Mesenchymal stem cell (in vitro differentiated cells and primary cell): ENCODE measurements at regions not wholly inside any gene's neighbourhood (a gene's known extent, or its start where the extent isn't known, plus 50 kb on each side); places are given as distances from the start of the nearest gene placed in this dataset.

Experiments
- DNase-seq: peaks from one replicate; pipeline ENCODE4 v3.0.0-alpha.2; 2013
- H2AFZ ChIP-seq: one replicate; pipeline ENCODE4 v1.6.1; 2013; ENCODE audit warnings: low read depth, mild to moderate bottlenecking, control low read depth, inconsistent platforms, low read length, moderate library complexity
- H2AK5ac ChIP-seq: 2 replicates; pipeline ENCODE4 v1.6.1; 2013; ENCODE audit warnings: low read length, moderate library complexity, mild to moderate bottlenecking, inconsistent platforms; ENCODE audit not compliant: severe bottlenecking
- H2BK120ac ChIP-seq: one replicate; pipeline ENCODE4 v1.6.1; 2013; ENCODE audit warnings: low read depth, mild to moderate bottlenecking, inconsistent platforms, low read length, moderate library complexity
- H2BK12ac ChIP-seq, 2 experiments: one replicate each; pipeline ENCODE4 v1.6.1; 2013; ENCODE audit warnings: inconsistent platforms in 2 of 2, low read length in 2 of 2, mild to moderate bottlenecking in 2 of 2, moderate library complexity in 2 of 2, control low read depth in 1 of 2
- H2BK15ac ChIP-seq: one replicate; pipeline ENCODE4 v1.6.1; 2013; ENCODE audit warnings: mild to moderate bottlenecking, low read depth, inconsistent platforms; ENCODE audit not compliant: poor library complexity, severe bottlenecking
- H2BK5ac ChIP-seq: 2 replicates; pipeline ENCODE4 v1.6.1; 2013; ENCODE audit warnings: low read depth, mild to moderate bottlenecking, low read length, control low read depth, inconsistent platforms; ENCODE audit not compliant: poor library complexity, severe bottlenecking
- H3K14ac ChIP-seq, 2 experiments: one replicate each; pipeline ENCODE4 v1.6.1; 2013; ENCODE audit warnings: inconsistent platforms in 2 of 2, low read length in 2 of 2, control low read depth in 1 of 2, mild to moderate bottlenecking in 1 of 2, moderate library complexity in 1 of 2
- H3K18ac ChIP-seq, 2 experiments: one replicate each; pipeline ENCODE4 v1.6.1; 2013; ENCODE audit warnings: inconsistent platforms in 2 of 2, low read length in 2 of 2, control low read depth in 1 of 2, low read depth in 1 of 2, mild to moderate bottlenecking in 1 of 2
- H3K23ac ChIP-seq, 2 experiments: one replicate each; pipeline ENCODE4 v1.6.1; 2013; ENCODE audit warnings: inconsistent platforms in 2 of 2, low read length in 2 of 2, mild to moderate bottlenecking in 2 of 2, moderate library complexity in 2 of 2, control low read depth in 1 of 2
- H3K27ac ChIP-seq: 2 replicates; pipeline ENCODE4 v1.5.1; 2013; ENCODE audit warnings: mild to moderate bottlenecking, moderate library complexity, low read length, control low read depth, inconsistent platforms; ENCODE audit not compliant: poor library complexity, severe bottlenecking
- H3K27me3 ChIP-seq, 2 experiments: 2 replicates each; pipeline versions ENCODE4 v1.6.1 to v1.7.0; 2013; ENCODE audit warnings: low read length in 2 of 2, mild to moderate bottlenecking in 2 of 2, moderate library complexity in 2 of 2, control low read depth in 1 of 2, inconsistent platforms in 1 of 2; ENCODE audit not compliant: control insufficient read depth in 1 of 2, insufficient read depth in 1 of 2
- H3K36me3 ChIP-seq, 2 experiments: 2 replicates each; pipeline versions ENCODE4 v1.6.1 to v1.7.0; 2013; ENCODE audit warnings: low read length in 2 of 2, control low read depth in 1 of 2, inconsistent platforms in 1 of 2, low read depth in 1 of 2, mild to moderate bottlenecking in 1 of 2; ENCODE audit not compliant: insufficient read depth in 2 of 2, control insufficient read depth in 1 of 2
- H3K4ac ChIP-seq, 2 experiments: one replicate each; pipeline ENCODE4 v1.6.1; 2013; ENCODE audit warnings: inconsistent platforms in 2 of 2, low read length in 2 of 2, mild to moderate bottlenecking in 2 of 2, moderate library complexity in 2 of 2, control low read depth in 1 of 2, low read depth in 1 of 2
- H3K4me1 ChIP-seq: 2 replicates; pipeline ENCODE4 v1.6.1; 2013; ENCODE audit warnings: low read depth, low read length, control low read depth; ENCODE audit not compliant: control insufficient read depth, insufficient read depth
- H3K4me2 ChIP-seq: 2 replicates; pipeline ENCODE4 v1.6.1; 2013; ENCODE audit warnings: low read length, mild to moderate bottlenecking, inconsistent platforms; ENCODE audit not compliant: poor library complexity, severe bottlenecking
- H3K4me3 ChIP-seq, 2 experiments: 2 replicates each; pipeline versions ENCODE4 v1.5.1 to v1.7.0; 2013; ENCODE audit warnings: low read length in 2 of 2, mild to moderate bottlenecking in 2 of 2, control low read depth in 1 of 2, low read depth in 1 of 2; ENCODE audit not compliant: insufficient read depth in 1 of 2
- H3K79me1 ChIP-seq: replicated peaks from 2 replicates; pipeline ENCODE4 v1.6.1; 2013; ENCODE audit warnings: mild to moderate bottlenecking, control low read depth, low read length, inconsistent platforms; ENCODE audit not compliant: poor library complexity, severe bottlenecking
- H3K9ac ChIP-seq: 2 replicates; pipeline ENCODE4 v1.7.0; 2013; ENCODE audit warnings: mild to moderate bottlenecking, low read length, moderate library complexity
- H3K9me3 ChIP-seq: 2 replicates; pipeline ENCODE4 v1.7.0; 2013; ENCODE audit warnings: mild to moderate bottlenecking, low read length; ENCODE audit not compliant: control insufficient read depth
- H4K8ac ChIP-seq: one replicate; pipeline ENCODE4 v1.6.1; 2013; ENCODE audit warnings: inconsistent platforms, mild to moderate bottlenecking, low read length, moderate library complexity
- H4K91ac ChIP-seq: one replicate; pipeline ENCODE4 v1.6.1; 2013; ENCODE audit warnings: mild to moderate bottlenecking, low read length, inconsistent platforms
- WGBS: methylation state at CpG from one replicate; pipeline ENCODE4 v1.1.7; 2013; ENCODE audit warnings: mixed read lengths; 5-methylcytosine and 5-hydroxymethylcytosine counted together

DNA sequence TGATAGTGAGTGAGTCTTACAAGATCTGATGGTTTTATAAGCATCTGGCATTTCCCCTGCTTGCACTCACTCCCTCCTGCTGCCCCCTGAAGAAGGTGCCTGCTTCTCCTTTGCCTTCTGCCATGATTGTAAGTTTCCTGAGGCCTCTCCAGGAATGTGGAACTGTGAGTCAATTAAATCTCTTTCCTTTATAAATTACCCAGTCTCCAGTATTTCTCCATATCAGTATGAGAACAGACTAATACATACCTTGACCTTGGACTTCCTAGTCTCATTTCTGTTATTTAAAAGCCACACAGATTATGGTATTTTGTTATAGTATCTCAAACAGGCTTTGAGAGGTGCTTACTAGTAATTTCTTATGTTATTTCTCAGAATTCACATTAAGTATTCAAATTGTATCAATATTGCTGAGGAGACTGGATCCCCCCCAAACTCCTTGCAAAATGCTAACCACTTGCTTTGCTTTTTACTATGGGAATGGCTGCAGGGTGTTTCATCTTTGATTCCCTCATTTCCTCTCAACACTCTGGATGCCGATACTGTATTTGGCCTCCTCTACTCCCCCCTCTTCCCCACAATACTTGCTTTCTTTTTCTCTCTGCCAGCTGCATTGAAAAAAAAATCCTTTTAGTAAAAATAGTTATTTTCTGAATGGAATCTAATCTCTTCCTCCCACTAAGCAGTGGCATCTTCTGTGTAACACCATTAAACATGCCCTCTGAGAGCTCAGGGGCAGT lies 96.9 kb upstream of the WLS start:
- H2AK5ac ChIP-seq: no peak overlapping the region
- H3K4me1 ChIP-seq: peaks cover under 1% of the 10 kb centered on the region
- no peaks in the 10 kb centered on the region for H3K79me1 ChIP-seq
- no peaks in the 10 kb centered on the region for H3K36me3 ChIP-seq
- peak overlapping the region; percentile 8 for H2BK120ac ChIP-seq
- H2BK5ac ChIP-seq: no peak overlapping the region
- H3K27ac ChIP-seq: no peak overlapping the region
- no peak overlapping the region for H3K4me3 ChIP-seq
- H3K9me3 ChIP-seq: no peaks in the 10 kb centered on the region
- no peak overlapping the region for H2BK15ac ChIP-seq
- H3K23ac ChIP-seq: no peak overlapping the region
- no peak overlapping the region for H4K91ac ChIP-seq
- H4K8ac ChIP-seq: no peak overlapping the region
- H3K9ac ChIP-seq: no peak overlapping the region
- peak overlapping the region; percentile 22 to 71 for H3K18ac ChIP-seq
- no peak overlapping the region for H3K4me2 ChIP-seq
- peak overlapping the region in 1 of 2 experiments; percentile 82 for H2BK12ac ChIP-seq
- no peak overlapping the region for H3K14ac ChIP-seq
- no peak overlapping the region for H2AFZ ChIP-seq
- no peak for DNase-seq
- no peaks in the 10 kb centered on the region for H3K27me3 ChIP-seq
- 100% methylated on average over 1 of the region's 1 CpG for WGBS
- H3K4ac ChIP-seq: no peak overlapping the region

- Histone ChIP-seq H3K4me1 (peaks cover 2% of the 10 kb centered on the region), H2BK120ac (no peak overlapping the region), H3K36me3 (no peaks in the 10 kb centered on the region), H3K23ac (no peak overlapping the region), H2BK12ac (no peak overlapping the region), H3K14ac (no peak overlapping the region), H2BK15ac (no peak overlapping the region), H3K27me3 (no peaks in the 10 kb centered on the region), H3K4me3 (no peak overlapping the region), H4K8ac (no peak overlapping the region), H3K18ac (peak overlapping the region; percentile 0 to 71), H3K4me2 (no peak overlapping the region), H3K79me1 (no peaks in the 10 kb centered on the region), H2BK5ac (no peak overlapping the region), H3K9me3 (no peaks in the 10 kb centered on the region), H2AFZ (no peak overlapping the region), H3K4ac (no peak overlapping the region), H2AK5ac (no peak overlapping the region), H3K27ac (no peak overlapping the region), H4K91ac (no peak overlapping the region), H3K9ac (no peak overlapping the region)
- no peak for DNase-seq
- WGBS: no CpG with 5 or more reads among the region's 1 CpG
Measured at GRCh38 chr1:68328490-68328889, 96.2 kb upstream of the WLS start.

DNA sequence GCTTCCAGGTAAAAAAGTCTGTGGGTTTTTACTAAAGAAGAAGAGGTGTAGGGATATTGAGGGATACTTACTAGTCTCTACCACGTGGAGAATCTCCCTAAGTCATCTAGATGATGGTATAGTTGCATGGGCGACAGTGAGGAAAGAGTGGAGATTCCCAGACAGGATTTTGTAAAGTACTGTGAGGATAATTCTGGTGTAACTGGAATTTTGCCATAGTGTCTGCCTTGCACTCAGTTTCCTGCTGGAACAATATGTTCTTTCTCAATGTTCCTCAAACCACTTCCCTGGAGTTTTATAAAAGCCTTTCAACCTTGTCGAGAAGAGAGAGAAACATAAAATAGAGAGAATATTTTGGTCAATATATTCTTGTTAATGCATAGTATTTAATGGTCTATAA lies 95.1 kb upstream of the WLS start:
- 93% methylated on average over 2 of the region's 3 CpGs for WGBS
- Histone ChIP-seq H3K4me2 (no peak overlapping the region), H2AFZ (no peak overlapping the region), H4K91ac (no peak overlapping the region), H3K27ac (no peak overlapping the region), H3K23ac (no peak overlapping the region), H4K8ac (no peak overlapping the region), H3K14ac (no peak overlapping the region), H3K9ac (no peak overlapping the region), H3K18ac (no peak overlapping the region), H3K9me3 (no peaks in the 10 kb centered on the region), H2BK12ac (no peak overlapping the region), H3K79me1 (no peaks in the 10 kb centered on the region), H2BK5ac (no peak overlapping the region), H3K27me3 (no peaks in the 10 kb centered on the region), H3K4ac (no peak overlapping the region), H2BK15ac (no peak overlapping the region), H3K4me3 (no peak overlapping the region), H2AK5ac (no peak overlapping the region), H2BK120ac (no peak overlapping the region), H3K36me3 (no peaks in the 10 kb centered on the region), H3K4me1 (peaks cover 5% of the 10 kb centered on the region)
- peak; percentile 72 for DNase-seq

DNA sequence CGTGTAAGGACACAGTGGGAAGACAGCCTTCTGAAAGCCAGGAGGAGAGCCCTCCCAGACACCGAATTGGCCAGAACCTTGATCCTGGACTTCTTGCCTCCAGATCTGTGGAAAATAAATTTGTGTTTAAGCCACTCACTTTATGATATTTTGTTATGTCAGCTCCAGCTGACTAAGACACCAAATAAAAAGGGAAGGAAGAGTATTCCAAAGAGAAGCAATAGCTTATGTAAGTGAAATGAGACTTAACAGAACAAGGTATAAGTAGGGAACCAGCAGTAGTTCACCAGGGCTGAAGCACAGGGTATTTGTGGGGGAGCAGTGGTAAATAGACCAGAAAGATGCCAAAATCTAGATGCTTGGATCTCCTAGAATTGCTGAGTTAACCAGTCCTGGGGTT lies 94.2 kb upstream of the WLS start:
- Histone ChIP-seq H3K14ac (no peak overlapping the region), H2BK15ac (no peak overlapping the region), H3K36me3 (no peaks in the 10 kb centered on the region), H4K8ac (no peak overlapping the region), H2BK5ac (no peak overlapping the region), H3K27me3 (no peaks in the 10 kb centered on the region), H3K79me1 (no peaks in the 10 kb centered on the region), H2AK5ac (no peak overlapping the region), H2BK12ac (peak overlapping the region in 1 of 2 experiments; percentile 27), H3K18ac (no peak overlapping the region), H3K4me1 (peaks cover 5% of the 10 kb centered on the region), H3K27ac (no peak overlapping the region), H3K9me3 (no peaks in the 10 kb centered on the region), H3K23ac (no peak overlapping the region), H2BK120ac (no peak overlapping the region), H3K9ac (no peak overlapping the region), H3K4me3 (no peak overlapping the region), H4K91ac (no peak overlapping the region), H3K4ac (no peak overlapping the region), H2AFZ (no peak overlapping the region), H3K4me2 (no peak overlapping the region)
- 92% methylated on average over 2 of the region's 2 CpGs for WGBS
- no peak for DNase-seq
